ENCODE measurements at regions not wholly inside any gene's neighbourhood (a gene's known extent, or its start where the extent isn't known, plus 50 kb on each side); places are given as distances from the start of the nearest gene placed in this dataset.

GRCh38 chr12:19970116-19970515 lies 398.2 kb upstream of the PDE3A start:
- CTCF ChIA-PET, result interaction anchor here (0.5 to 0.7 kb wide), 2 partner anchors 54 to 224 kb away, joined by 3 read pairs; no protein-coding TSS in a partner anchor
- POLR2A ChIA-PET, result no interaction called here
- TF ChIP-seq FOXK2 (IDR thresholded peaks at IDR 0.05) (no peak), FOXM1 (IDR thresholded peaks at IDR 0.05; ENCODE audit: borderline replicate concordance) (no peak)
- no peak for DNase-seq (ENCODE audit: extremely low spot score)

- DNase-seq (ENCODE audit: extremely low spot score), result no peak
- no peak for TF ChIP-seq ZNF384 (IDR thresholded peaks at IDR 0.05)
- no peak for TF ChIP-seq SP1 (IDR thresholded peaks at IDR 0.05)
- no peak for TF ChIP-seq ELF4 (IDR thresholded peaks at IDR 0.05)
- TF ChIP-seq FOXK2 (IDR thresholded peaks at IDR 0.05), result no peak
- TF ChIP-seq ARNT (IDR thresholded peaks at IDR 0.05), result no peak
- no peak for TF ChIP-seq PKNOX1 (IDR thresholded peaks at IDR 0.05)
- no peak for TF ChIP-seq TARDBP (IDR thresholded peaks at IDR 0.05)
- TF ChIP-seq LEF1 (IDR thresholded peaks at IDR 0.05; ENCODE audit: borderline replicate concordance), result no peak
- TF ChIP-seq CTBP1 (IDR thresholded peaks at IDR 0.05; ENCODE audit: borderline replicate concordance), result no peak
- TF ChIP-seq L3MBTL2 (conservative IDR thresholded peaks at IDR 0.05), result no peak
- TF ChIP-seq SUZ12 (IDR thresholded peaks at IDR 0.05), result no peak
- no peak for TF ChIP-seq BHLHE40 (IDR thresholded peaks at IDR 0.05; ENCODE audit: borderline replicate concordance)
- ChIA-PET CTCF (no interaction called here), POLR2A (no interaction called here)
Observed at GRCh38 chr12:19970821-19971220, 397.5 kb upstream of the PDE3A start.

- CTCF ChIA-PET, result no interaction called here
- TF ChIP-seq PKNOX1 (IDR thresholded peaks at IDR 0.05) (peak; percentile 30; the same call in 1 of the 2 replicates), TARDBP (IDR thresholded peaks at IDR 0.05) (no peak)
- DNase-seq (ENCODE audit: extremely low spot score), result peak; percentile 14
- POLR2A ChIA-PET, result no interaction called here
Observed at GRCh38 chr12:19971361-19972280, 396.7 kb upstream of the PDE3A start.

GRCh38 chr12:19972325-19973288 lies 395.7 kb upstream of the PDE3A start:
- ChIA-PET POLR2A (no interaction called here), CTCF (no interaction called here)
- no peak for DNase-seq (ENCODE audit: extremely low spot score)
- TF ChIP-seq ARNT (IDR thresholded peaks at IDR 0.05), result no peak

- ChIA-PET CTCF (no interaction called here), POLR2A (no interaction called here)
- TF ChIP-seq HDGF (IDR thresholded peaks at IDR 0.05; ENCODE audit: borderline replicate concordance) (no peak), LEF1 (IDR thresholded peaks at IDR 0.05; ENCODE audit: borderline replicate concordance) (no peak), CTBP1 (IDR thresholded peaks at IDR 0.05; ENCODE audit: borderline replicate concordance) (no peak), TARDBP (IDR thresholded peaks at IDR 0.05) (no peak), ZNF384 (IDR thresholded peaks at IDR 0.05) (no peak), SP1 (IDR thresholded peaks at IDR 0.05) (no peak), FOXM1 (IDR thresholded peaks at IDR 0.05; ENCODE audit: borderline replicate concordance) (no peak), NFRKB (IDR thresholded peaks at IDR 0.05) (no peak), BHLHE40 (IDR thresholded peaks at IDR 0.05; ENCODE audit: borderline replicate concordance) (no peak), ARNT (IDR thresholded peaks at IDR 0.05) (no peak), ELF4 (IDR thresholded peaks at IDR 0.05) (no peak), FOXA1 (IDR thresholded peaks at IDR 0.05) (no peak), PKNOX1 (IDR thresholded peaks at IDR 0.05) (no peak), SUZ12 (IDR thresholded peaks at IDR 0.05) (no peak), L3MBTL2 (conservative IDR thresholded peaks at IDR 0.05) (no peak)
- DNase-seq (ENCODE audit: extremely low spot score), result no peak
Observed at GRCh38 chr12:19978193-19978592, 390.1 kb upstream of the PDE3A start.

- TF ChIP-seq FOXA1 (IDR thresholded peaks at IDR 0.05) (no peak), TARDBP (IDR thresholded peaks at IDR 0.05) (no peak), HDGF (IDR thresholded peaks at IDR 0.05; ENCODE audit: borderline replicate concordance) (no peak), LEF1 (IDR thresholded peaks at IDR 0.05; ENCODE audit: borderline replicate concordance) (no peak), CTBP1 (IDR thresholded peaks at IDR 0.05; ENCODE audit: borderline replicate concordance) (no peak), SUZ12 (IDR thresholded peaks at IDR 0.05) (no peak), ZNF384 (IDR thresholded peaks at IDR 0.05) (no peak), NFRKB (IDR thresholded peaks at IDR 0.05) (no peak), ARNT (IDR thresholded peaks at IDR 0.05) (no peak), FOXK2 (IDR thresholded peaks at IDR 0.05) (no peak)
- ChIA-PET POLR2A (no interaction called here), CTCF (no interaction called here)
- DNase-seq (ENCODE audit: extremely low spot score), result no peak
Observed at GRCh38 chr12:19979584-19979983, 388.8 kb upstream of the PDE3A start.

All from HEK293T (cell line).